NCI-H128 (cell line): ENCODE measurements at regions not wholly inside any gene's neighbourhood (a gene's known extent, or its start where the extent isn't known, plus 50 kb on each side); places are given as distances from the start of the nearest gene placed in this dataset.
A peak's percentile ranks its signal among the peaks of the same experiment; 100 is the strongest.
"Not testable (repeated sequence)": the region's sequence is repeated elsewhere in the genome, so short reads cannot be mapped to it uniquely, and the experiment has no call there.

Experiments used
- DNase-seq: peaks from one replicate; lab custom pipeline; 2025; ENCODE audit not compliant: unreplicated experiment; lab: John Stamatoyannopoulos, UW

DNA sequence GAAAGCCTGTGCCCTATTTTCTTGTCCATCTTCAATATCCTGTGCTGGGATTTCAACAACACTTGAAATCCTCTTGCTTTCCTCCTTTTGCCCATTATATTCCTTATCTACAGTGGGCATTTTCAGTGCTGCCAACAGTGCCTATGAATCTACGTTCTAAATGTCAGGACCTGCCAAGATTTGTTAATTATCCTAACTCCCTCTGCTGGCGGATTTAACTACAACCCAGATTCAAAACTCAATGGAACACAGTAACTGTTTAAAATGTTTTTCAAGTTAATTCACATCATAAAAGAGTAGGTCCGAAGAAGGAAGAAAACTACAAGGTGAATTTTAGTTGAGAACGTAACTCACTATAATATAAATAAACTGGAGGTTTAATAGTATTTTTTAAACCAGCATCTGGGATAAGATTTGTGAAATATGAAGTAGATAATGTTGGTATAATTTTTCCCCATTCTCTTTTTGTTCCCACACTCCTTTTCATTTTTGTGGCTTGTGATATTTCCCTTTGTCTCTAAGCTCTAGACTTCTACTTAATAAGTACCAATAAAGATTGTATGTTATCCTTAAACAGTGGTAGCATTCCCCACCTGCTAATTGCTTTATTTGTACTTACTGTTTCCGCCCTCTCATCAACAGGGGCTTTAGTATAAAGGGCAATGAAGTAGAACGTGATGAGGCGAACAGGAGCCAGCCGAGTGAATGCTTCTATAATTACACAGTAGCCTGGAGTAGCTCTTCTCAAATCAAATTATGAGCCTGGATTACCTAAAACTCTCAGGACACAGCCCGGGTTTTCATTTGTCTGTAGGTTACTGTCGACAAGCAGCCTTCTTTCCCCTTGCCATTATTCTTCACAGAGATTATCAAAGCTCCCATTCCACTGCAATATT is 302.5 kb upstream of the ATP11B start:
- peak; percentile 70 for DNase-seq

DNA sequence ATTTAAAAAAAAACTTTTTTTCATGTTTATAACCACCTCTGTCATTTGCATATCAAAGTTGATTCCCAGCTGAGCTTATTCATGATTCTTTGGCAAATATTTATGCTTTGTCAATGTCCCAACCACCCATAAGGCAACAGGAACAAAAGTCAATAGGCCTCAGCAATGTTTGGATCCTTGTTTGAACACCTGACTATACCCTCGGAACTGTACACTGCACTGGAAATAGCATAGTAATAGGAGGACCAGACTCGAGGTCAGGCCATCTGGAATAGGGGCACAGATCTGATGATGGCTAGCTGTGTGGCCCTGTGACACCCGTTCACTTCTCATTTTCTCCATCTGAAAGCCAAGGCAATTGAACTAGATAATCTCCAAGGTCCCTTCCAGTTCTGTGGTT is 301.7 kb upstream of the ATP11B start:
- DNase-seq, result no peak

GRCh38 chr3:182492536-182492935 is 300.8 kb upstream of the ATP11B start:
- no peak for DNase-seq

DNA sequence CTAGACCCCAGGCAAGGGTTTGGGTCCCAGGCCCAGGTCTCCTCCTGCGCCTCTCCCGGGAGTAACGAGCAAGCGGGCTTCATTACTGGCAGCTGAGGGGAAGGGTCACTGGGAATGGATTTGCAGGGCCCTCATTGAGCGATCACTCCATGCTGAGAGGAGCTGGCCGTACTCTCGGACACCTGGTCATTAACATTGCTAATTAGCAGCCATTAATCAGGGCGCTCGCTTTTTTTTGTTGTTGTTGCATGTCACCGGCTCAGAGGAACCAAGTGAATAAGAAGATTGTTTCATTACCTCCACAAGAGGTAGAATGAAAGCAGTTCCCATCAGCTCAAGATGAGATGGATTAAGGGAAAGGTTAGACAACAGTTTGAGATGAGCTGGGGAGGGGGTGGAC is 293.0 kb upstream of the ATP11B start:
- no peak for DNase-seq

DNA sequence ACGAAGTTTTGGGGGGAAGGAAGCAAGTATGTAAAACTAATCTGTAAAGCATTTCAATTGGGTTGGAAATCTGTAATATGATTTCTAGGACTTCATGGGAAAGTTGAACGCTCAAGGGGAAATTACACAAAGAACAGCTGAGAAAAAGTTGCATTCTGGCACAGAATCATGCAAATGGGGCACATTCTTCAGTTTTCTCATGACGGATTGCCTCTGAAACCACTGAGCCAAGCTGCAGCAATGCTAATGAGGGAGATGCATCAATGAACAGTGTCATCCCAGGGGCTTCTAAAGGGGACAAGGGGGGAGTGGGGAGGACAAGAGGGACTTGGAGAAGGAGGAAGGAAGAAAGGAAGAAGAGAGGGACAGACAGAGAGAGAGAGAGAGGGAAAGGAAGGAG is 291.4 kb upstream of the ATP11B start:
- DNase-seq, result no peak

DNA sequence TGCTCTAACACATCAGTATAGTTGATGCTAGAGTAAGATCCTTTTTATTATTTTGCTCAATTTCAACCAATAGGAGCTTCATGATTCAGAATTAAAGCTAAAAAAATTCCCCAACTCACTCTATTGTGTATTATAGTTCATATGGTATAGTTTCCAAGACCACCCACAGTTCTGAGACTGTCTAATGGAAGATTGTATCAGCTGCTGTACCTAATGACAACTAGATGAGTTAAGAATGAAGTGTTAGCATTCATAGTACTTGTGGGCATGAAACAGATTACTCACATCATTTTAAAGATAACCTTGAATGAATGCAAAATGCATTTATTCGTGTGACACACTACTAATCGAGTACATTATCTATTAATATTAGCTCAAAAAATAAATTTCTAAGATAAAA is 289.9 kb upstream of the ATP11B start:
- DNase-seq, result no peak

DNA sequence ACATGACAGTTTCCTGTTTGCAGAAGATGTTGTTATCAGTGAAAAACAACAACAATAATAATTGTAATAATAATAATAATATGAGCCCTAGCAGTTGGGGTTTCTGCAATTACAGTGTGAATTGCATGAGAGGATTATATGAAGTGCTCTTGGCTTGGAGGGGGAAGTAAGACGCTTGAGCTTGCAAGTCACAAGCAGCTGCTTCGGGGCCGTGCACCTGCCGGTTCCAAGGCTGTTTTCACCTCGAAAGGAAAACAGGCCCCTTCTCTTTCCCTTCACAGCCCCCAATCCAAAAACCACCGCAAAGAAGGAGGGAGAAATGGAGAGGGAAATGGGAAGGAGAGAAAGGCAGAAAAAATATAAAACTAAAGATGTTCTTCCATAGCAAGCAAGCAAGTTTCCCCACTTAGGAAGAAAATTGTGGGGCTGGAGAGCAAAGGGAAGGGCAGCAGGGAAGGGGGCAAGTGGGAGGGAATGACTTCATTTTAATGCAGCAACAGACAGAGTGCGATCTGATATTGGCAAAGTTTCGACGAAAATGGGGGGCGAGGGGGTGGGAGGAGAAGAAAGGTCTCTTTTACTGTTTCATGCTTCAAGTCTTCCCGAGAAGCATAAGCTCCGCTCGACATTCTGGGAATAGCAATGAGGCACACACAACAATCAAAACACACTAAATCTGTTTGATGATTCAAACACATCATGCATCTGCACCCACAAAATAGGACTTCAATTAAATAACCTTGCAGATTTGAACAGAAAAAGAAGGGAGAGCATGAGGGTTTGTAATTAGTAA is 284.2 kb upstream of the ATP11B start:
- peak; percentile 31 for DNase-seq

DNA sequence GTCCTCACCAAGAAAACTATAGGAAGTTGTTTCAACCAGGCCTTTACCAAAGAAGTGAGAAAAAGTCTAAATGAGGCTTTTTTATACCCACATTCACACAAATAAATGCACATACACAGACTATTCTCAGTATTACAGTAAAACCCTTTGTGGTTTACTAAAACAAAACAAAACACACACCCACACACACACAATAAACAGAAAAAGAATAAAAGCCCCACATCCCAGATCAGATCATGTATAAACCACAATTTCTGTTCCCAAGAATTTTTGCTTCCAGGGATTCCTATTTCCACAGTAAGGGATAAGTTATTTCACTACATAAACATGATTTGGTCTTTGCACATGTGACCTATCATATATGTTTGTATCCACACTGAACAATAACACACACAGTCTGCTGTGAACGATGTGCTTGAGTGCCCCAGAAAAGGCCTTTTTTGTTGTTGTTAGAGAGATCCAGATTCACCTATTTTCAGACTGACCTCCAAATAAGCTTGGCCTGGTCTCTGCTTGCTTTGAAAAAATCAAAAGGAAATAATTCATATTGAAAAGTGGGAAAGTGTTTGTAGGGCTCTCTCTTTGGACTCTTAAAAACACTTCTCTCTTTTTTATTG is 283.4 kb upstream of the ATP11B start:
- no peak for DNase-seq

GRCh38 chr3:182514236-182514964 is 278.9 kb upstream of the ATP11B start:
- DNase-seq, result no peak

GRCh38 chr3:182516597-182517336 is 276.5 kb upstream of the ATP11B start:
- DNase-seq, result no peak

- DNase-seq, result no peak
Observed at GRCh38 chr3:182519569-182519968, 273.7 kb upstream of the ATP11B start.

- DNase-seq, result no peak
Observed at GRCh38 chr3:182521339-182521738, 272.0 kb upstream of the ATP11B start.

DNA sequence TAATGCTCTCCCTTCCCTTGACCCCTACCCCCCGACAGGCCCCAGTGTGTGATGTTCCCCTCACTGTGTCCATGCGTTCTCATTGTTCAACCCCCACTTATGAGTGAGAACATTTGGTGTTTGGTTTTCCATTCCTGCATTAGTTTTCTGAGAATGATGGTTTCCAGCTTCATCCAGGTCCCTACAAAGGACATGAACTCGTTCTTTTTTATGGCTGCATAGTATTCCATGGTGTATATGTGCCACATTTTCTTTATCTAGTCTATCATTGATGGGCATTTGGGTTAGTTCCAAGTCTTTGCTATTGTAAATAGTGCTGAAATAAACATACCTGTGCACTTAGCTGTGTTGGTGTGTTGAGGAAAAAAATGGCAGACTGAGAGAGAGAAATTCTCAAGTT is 269.9 kb upstream of the ATP11B start:
- not testable (repeated sequence) for DNase-seq

GRCh38 chr3:182523836-182524235 is 269.5 kb upstream of the ATP11B start:
- no peak for DNase-seq

DNA sequence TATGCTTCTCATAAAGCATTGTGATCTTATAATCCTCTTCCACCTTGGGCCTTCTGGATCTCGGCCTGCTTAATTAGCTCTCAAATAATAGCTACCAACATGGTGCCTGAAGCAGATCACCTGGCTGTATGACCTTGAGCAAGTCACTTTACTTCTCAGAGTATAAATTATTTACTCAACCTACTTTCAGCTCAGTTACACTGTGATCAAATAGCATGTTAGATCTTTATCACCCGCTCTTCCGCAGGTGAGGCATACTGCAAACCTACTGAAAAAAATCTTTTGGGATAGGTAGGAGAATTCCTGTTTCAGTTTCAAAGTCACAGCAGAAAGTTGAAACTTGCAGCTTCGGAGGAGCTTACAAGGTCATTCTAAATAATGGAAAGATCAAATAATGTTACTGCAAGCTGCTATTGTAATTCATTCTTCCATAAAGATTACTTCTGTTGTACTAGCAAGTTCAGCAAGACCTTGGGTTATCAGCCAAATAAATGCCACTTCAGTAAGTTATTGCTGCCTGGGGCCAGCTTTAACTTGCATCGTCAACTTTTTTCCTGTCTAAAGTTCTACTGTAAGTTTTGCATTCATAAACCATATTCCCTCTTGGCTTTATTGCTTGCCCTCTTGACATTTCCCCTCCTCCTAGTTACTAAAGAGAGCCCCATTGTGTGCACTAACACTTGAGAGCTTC is 268.4 kb upstream of the ATP11B start:
- no peak for DNase-seq

GRCh38 chr3:182525766-182526374 is 267.4 kb upstream of the ATP11B start:
- DNase-seq, result no peak

GRCh38 chr3:182527745-182528144 is 265.6 kb upstream of the ATP11B start:
- DNase-seq, result no peak

DNA sequence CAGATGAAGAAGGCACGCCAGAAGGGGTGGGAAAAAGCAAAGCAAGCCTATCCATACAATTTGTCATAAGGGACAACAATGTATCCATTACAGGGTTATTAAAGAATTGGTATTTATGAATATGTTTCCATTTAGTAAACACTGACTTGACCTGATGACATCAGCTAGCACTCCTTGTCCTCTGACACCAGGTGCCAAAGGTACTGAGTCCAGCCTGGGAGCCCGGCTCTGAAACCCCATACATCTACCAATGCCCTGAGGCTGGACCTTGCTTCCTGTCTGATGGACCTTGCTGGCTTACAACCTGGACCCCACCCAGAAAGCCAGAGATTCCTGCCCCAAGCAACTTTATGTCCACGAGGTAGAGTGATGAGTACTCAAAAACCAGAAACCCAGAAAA is 263.0 kb upstream of the ATP11B start:
- DNase-seq, result no peak

- peak; percentile 79 for DNase-seq
Observed at GRCh38 chr3:182533394-182533793, 259.9 kb upstream of the ATP11B start.
